ENCODE measurements at regions not wholly inside any gene's neighbourhood (a gene's known extent, or its start where the extent isn't known, plus 50 kb on each side); places are given as distances from the start of the nearest gene placed in this dataset.
A peak's percentile ranks its signal among the peaks of the same experiment; 100 is the strongest.
"Not testable (repeated sequence)": the region's sequence is repeated elsewhere in the genome, so short reads cannot be mapped to it uniquely, and the experiment has no call there.

DNA sequence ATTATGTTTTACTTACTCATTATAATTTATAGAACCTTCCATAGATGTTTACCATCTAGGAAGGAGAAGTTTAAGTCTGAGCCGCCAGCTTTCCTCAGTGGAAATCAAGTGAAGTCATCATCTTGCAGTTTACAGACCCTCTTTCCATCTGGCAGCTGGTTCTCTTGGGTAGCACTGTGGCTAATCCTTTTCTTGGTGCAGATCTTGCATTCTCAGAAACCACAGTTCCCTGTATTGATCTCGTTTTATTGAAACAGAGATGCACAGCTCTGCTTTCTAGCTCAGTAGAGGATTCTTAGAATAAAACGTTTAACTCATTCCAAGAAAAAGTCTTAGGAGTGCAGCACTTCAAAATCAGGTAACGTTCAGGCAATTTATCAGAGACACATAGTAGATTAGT, 1154.7 kb downstream of the FOXD4L5 start:
- H3K9me3 Mint-ChIP-seq, H3K4me1 Mint-ChIP-seq, H3K36me3 Mint-ChIP-seq, H3K4me3 Mint-ChIP-seq, H3K27ac Mint-ChIP-seq, H3K27me3 Mint-ChIP-seq: not testable (repeated sequence)

DNA sequence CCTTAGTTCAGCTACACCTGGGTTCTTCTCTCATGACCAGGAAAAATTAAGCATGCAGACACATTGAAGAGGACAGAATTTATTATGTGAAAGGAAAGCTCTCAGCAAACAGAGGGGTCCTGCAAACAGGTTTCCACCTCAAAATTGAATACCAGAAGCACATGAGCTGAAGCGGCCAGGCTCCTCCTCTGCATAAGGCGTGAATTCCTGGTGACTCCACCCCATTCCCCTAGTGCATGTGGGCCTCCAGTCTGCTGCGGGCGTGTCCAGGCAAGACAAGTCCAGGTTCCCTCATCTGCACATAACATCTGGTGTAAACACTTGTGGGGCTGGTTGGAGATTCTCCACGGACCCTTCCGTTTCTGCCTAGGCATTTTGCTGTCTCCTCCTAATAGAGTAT, 1156.4 kb downstream of the FOXD4L5 start:
- H3K9me3 Mint-ChIP-seq, result no peaks in the 10 kb centered on the region

DNA sequence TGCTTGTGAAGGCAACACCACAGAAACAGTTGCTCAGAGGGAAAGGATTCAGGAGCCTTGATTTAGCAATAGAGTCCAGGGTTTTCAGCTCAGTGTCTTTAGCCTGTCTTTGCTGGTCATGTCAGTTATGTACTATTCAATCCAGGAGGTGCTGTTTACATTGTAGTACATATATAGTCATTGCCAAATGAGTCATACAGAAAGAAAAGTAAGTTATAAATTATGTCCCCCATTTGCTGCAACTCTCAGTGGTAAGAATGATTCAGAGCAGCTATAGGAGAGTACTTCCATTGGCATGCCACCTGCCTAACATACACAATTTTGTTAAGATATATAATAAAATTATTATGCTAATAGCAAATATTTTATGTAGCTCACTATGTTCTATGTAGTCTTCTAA, 1163.4 kb downstream of the FOXD4L5 start:
- not testable (repeated sequence) for H3K27ac Mint-ChIP-seq, H3K4me3 Mint-ChIP-seq, H3K36me3 Mint-ChIP-seq, H3K9me3 Mint-ChIP-seq, H3K27me3 Mint-ChIP-seq, H3K4me1 Mint-ChIP-seq

More for the DNA sequence above, 1156.4 kb downstream of the FOXD4L5 start:
- Mint-ChIP-seq H3K4me3 (no peak overlapping the region), H3K36me3 (peaks cover 2% of the 10 kb centered on the region), H3K27me3 (no peaks in the 10 kb centered on the region), H3K4me1 (no peaks in the 10 kb centered on the region), H3K27ac (no peak overlapping the region)

DNA sequence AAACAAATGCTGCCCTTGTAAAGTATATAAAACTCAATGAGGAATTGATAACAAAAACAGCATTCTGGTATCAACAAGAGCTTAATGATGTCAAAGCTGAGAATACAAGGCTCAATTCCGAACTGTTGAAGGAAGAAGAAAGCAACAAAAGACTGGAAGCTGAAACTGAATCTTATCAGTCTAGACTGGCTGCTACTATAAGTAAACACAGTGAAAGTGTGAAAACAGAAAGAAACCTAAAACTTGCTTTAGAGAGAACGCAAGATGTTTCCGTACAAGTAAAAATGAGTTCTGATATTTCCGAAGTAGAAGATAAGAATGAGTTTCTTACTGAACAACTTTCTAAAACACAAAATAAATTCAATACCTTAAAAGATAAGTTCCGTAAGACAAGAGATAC, 1167.7 kb downstream of the FOXD4L5 start:
- not testable (repeated sequence) for H3K4me1 Mint-ChIP-seq, H3K27ac Mint-ChIP-seq

DNA sequence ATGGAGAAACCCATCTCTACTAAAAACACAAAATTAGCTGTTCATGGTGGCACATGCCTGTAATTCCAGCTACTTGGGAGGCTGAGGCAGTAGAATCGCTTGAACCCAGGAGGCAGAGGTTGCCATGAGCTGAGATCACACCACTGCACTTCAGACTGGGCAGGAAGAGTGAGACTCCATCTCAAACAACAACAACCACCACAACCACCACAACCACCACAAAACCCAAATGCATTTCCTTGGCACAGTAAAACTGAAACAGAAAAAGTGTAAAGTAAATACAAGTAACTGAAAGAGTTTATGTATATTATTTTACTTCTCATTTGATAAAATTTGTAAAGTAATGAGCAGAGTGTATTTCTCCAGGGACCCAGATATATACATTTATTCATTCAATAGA, 1177.1 kb downstream of the FOXD4L5 start:
- H3K27me3 Mint-ChIP-seq, H3K4me1 Mint-ChIP-seq, H3K27ac Mint-ChIP-seq, H3K36me3 Mint-ChIP-seq, H3K4me3 Mint-ChIP-seq, H3K9me3 Mint-ChIP-seq: not testable (repeated sequence)

More for the DNA sequence above, 1167.7 kb downstream of the FOXD4L5 start:
- H3K36me3 Mint-ChIP-seq, H3K9me3 Mint-ChIP-seq, H3K4me3 Mint-ChIP-seq, H3K27me3 Mint-ChIP-seq: not testable (repeated sequence)

DNA sequence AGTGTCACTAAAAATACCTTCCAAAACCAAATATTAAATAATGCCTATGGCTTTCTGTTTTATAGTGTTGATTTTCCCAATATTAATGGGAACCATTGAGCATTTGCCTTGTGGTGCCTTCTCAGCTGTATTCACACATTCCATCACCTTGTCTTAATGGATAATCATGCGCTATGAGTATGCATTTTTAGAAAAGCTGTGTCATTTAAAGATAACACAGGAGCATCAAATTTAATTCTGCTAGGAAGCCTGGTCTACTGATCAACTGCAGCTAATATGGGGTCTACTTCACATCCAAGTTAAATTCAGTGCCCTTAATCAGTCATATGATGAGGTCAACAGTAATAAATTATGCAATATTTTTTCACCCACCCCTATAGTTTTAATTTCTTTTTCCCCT, 1177.8 kb downstream of the FOXD4L5 start:
- not testable (repeated sequence) for H3K4me1 Mint-ChIP-seq, H3K9me3 Mint-ChIP-seq, H3K27ac Mint-ChIP-seq, H3K4me3 Mint-ChIP-seq, H3K27me3 Mint-ChIP-seq, H3K36me3 Mint-ChIP-seq

DNA sequence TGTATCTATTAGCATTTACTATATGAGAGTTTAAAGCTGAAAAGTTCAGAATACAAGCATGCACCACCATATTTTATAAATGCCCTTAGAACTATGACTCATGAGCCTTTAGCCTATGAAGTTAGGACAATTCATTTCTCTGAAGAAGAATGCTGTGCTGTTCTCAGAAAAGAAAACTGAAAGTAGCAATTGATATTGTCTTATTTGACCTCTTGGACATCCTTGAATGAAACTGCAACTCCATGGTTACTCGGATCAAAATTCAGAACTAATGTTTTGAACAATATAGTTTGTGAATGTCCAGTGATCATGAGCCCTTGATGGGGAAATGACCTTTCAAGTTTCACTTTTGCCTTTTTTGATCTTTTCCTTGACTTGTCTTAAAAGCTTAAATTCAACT, 1179.8 kb downstream of the FOXD4L5 start:
- not testable (repeated sequence) for H3K27ac Mint-ChIP-seq, H3K4me3 Mint-ChIP-seq, H3K4me1 Mint-ChIP-seq, H3K27me3 Mint-ChIP-seq, H3K36me3 Mint-ChIP-seq, H3K9me3 Mint-ChIP-seq

DNA sequence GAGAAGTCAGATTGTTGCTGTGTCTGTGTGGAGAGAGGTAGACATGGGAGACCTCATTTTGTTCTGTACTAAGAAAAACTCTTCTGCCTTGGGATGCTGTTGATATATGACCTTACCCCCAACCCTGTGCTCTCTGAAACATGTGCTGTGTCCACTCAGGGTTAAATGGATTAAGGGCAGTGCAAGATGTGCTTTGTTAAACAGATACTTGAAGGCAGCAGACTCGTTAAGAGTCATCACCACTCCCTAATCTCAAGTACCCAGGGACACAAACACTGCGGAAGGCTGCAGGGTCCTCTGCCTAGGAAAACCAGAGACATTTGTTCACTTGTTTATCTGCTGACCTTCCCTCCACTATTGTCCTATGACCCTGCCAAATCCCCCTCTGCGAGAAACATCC, 1183.5 kb downstream of the FOXD4L5 start:
- H3K27me3 Mint-ChIP-seq, H3K27ac Mint-ChIP-seq, H3K9me3 Mint-ChIP-seq, H3K36me3 Mint-ChIP-seq, H3K4me3 Mint-ChIP-seq, H3K4me1 Mint-ChIP-seq: not testable (repeated sequence)

DNA sequence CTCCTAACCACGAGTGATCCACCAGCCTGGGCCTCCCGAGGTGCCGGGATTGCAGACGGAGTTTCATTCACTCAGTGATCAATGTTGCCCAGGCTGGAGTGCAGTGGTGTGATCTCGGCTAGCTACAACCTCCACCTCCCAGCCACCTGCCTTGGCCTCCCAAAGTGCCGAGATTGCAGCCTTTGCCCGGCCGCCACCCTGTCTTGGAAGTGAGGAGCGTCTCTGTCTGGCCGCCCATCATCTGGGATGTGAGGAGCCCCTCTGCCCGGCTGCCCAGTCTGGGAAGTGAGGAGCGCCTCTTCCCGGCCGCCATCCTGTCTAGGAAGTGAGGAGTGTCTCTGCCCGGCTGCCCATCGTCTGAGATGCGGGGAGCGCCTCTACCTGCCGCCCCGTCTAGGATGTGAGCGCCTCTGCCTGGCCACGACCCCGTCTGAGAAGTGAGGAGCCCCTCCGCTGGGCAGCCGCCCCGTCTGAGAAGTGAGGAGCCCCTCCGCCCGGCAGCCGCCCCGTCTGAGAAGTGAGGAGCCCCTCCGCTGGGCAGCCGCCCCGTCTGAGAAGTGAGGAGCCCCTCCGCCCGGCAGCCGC, 1184.3 kb downstream of the FOXD4L5 start:
- not testable (repeated sequence) for H3K27me3 Mint-ChIP-seq, H3K9me3 Mint-ChIP-seq, H3K27ac Mint-ChIP-seq, H3K4me1 Mint-ChIP-seq, H3K36me3 Mint-ChIP-seq, H3K4me3 Mint-ChIP-seq

DNA sequence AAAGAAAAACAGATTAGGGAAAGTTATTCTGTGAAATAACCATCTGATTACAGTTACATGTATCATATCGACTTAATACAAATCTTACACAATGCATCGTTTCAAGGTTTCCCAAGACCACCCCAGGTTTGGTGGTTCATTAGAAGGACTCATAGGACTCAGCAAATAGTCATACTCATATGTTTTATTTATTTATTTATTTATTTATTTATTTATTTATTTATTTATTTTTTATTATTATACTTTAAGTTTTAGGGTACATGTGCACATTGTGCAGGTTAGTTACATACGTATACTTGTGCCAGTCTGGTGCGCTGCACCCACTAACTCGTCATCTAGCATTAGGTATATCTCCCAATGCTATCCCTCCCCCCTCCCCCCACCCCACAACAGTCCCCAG, 1199.0 kb downstream of the FOXD4L5 start:
- not testable (repeated sequence) for H3K4me1 Mint-ChIP-seq, H3K27ac Mint-ChIP-seq, H3K27me3 Mint-ChIP-seq, H3K9me3 Mint-ChIP-seq, H3K4me3 Mint-ChIP-seq, H3K36me3 Mint-ChIP-seq

DNA sequence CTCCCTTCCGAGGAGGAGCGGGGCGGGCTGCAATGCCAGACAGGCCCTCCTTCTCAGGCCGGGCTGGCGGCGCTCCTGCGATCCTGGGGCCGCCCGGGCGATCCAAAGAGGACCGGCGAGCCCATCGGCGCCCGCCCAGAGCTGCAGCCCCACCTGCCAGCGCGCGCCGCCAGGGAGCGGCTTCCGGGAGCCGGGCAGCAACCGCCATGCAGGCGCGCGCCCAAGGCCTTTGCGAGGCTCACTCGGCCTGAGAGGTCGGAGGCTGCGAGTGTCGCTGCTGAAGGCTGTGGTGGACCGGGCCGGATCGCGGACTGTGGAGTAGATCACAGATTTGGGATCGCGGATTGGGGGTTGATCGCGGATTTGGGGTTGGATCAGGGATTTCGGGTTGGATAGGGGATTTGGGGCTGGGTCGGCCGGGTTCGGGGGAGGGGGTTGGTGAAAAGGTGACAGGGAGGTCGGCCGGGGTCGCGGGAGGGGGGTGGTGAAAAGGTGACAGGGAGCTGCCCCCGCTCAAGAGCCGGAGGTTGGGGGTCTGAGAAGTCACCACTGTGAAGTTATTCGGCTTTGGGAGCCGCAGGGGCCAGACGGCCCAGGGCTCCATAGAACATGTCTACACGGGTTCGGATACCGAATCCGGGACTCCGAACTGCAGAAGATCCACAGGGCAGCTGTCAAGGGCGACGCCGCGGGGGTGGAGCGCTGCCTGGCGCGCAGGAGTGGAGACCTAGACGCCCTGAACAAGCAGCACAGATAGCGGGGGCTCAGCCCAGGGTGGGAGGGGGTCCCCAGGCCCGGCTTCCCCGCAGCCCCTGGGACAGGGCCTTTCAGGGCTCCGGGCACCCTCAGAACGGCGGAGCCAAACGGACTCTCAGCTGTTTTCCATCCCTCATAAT, 1213.4 kb downstream of the FOXD4L5 start:
- not testable (repeated sequence) for H3K4me1 Mint-ChIP-seq, H3K36me3 Mint-ChIP-seq

DNA sequence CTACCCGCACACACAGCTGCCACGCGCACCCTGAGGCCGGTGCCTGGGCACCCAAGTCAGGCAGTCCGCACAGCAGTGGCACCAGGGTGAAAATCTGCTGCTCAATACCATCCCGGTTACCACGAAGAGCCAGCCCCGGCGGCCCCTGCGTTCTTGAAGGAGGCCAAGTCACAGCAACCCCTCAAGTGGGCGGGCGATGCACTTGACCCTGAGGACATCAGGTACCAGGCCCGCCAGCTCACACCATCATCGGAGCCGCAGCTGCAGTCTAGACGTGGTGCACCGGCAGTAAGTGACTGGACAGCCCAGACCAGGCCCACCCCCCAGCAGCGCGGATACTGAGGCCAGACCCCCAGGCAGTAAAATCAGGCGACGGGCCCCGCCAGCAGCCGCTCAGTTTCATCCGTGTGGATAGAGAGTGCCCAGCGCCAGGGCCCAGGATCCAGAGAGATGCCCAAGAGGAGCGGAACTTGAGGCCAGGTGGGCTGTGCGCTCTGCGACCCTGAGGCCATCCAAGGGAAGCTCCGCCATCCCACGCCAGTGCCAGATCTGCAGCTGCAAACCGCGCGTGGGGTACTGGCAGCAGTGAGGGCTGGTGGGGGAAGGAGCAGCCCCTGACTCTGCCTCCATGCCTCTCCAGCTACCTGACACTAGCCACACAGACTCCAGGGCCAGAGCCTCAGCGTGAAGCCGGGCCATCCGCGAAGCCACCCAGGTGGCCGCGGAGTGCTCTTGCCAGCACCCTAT, 1214.2 kb downstream of the FOXD4L5 start:
- H3K4me1 Mint-ChIP-seq, H3K27me3 Mint-ChIP-seq, H3K36me3 Mint-ChIP-seq, H3K9me3 Mint-ChIP-seq, H3K27ac Mint-ChIP-seq: not testable (repeated sequence)
- H3K4me3 Mint-ChIP-seq, result peak overlapping the region in 1 of 4 donors; percentile 47

More for the DNA sequence above, 1213.4 kb downstream of the FOXD4L5 start:
- not testable (repeated sequence) for H3K27me3 Mint-ChIP-seq, H3K27ac Mint-ChIP-seq, H3K4me3 Mint-ChIP-seq, H3K9me3 Mint-ChIP-seq

DNA sequence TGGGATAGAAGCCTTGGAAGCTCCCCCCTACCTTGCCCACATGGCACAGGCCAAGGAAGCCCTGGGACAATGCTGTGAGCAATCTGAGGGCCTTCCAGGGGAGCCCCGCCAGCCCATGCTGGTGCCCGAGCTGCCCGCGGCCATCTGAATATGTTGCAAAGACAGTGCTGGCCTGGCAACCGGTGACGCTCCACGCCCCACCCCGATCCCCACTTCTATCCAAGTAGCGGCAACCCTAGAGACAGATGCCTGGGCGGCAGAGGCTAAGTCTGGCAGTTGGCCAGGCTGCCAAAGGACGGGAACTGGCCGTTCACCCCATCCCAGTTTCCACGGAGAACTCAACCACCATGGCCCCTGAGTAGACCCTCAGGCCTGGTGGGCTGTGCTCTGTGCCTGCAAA, 1214.9 kb downstream of the FOXD4L5 start:
- H3K4me3 Mint-ChIP-seq, H3K9me3 Mint-ChIP-seq, H3K36me3 Mint-ChIP-seq, H3K4me1 Mint-ChIP-seq, H3K27me3 Mint-ChIP-seq, H3K27ac Mint-ChIP-seq: not testable (repeated sequence)

DNA sequence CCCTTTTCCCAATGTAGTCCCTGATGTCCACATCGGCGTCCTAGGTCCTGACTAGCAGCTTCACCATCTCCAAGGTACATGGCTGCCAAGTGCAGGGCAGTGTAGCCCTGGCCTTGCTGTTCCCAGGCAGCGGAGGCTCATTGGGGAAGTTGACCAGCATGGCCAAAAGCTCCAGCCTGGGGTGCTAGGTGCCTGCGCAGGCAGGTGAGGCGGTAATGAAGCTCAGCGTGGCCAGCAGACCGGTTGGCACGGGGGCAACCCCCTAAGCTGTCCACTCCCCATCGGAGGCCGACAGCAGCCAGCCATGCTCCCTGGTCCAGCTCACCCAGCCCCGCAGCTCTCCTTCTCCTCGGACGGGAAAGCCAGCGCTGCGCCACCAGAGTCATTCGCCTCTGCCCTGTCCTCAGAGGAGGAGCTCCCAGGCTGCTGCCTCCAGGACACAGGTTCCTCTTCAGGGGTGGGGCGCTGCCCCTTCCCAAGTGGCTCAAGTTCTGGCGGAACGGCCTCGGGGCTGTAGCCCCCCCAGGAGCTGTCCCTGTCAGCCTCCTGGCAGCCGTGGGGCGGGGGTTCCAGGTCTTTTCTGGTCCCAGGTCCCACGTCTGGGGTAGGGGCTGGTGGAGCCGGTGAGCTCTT, 1218.2 kb downstream of the FOXD4L5 start:
- no peaks in the 10 kb centered on the region for H3K27me3 Mint-ChIP-seq
- no peak overlapping the region for H3K4me3 Mint-ChIP-seq

DNA sequence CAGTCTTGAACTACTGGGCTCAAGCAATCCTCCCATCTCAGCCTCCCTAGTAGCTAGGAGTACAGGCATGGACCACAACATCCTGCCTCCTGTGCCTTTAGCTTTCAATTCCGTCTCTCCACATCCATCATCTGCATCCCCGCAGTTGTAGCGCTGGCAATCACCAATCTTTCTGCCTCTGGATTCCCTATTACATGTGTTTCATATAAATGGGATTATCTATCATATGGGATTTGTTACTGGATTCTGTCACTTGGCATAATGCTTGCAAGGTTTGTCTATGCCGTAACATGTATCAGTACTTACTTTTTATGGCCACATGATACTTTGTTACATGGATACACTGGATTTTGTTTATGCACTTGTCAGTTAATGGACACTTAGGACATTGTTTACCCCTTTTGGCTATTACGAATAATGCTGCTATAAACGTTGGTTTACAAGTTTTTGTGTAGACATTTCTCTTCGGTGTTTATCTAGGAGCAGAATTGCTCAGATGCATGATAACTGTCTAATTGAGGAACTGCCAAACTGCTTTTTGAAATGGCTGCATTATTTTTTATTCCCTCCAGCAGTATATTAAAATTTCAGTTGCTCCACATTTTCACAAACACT, 1223.9 kb downstream of the FOXD4L5 start:
- H3K4me1 Mint-ChIP-seq, result no peaks in the 10 kb centered on the region
- H3K27me3 Mint-ChIP-seq, result no peaks in the 10 kb centered on the region
- no peak overlapping the region for H3K27ac Mint-ChIP-seq
- peaks cover 2 to 13% (median 7%) of the 10 kb centered on the region in 3 donors for H3K9me3 Mint-ChIP-seq
- no peak overlapping the region for H3K4me3 Mint-ChIP-seq
- no peaks in the 10 kb centered on the region for H3K36me3 Mint-ChIP-seq

More for the DNA sequence above, 1218.2 kb downstream of the FOXD4L5 start:
- Mint-ChIP-seq H3K36me3 (no peaks in the 10 kb centered on the region), H3K4me1 (no peaks in the 10 kb centered on the region), H3K27ac (no peak overlapping the region), H3K9me3 (peaks cover 0 to 9% (median 5%) of the 10 kb centered on the region in 3 donors)

Measured in IgD-negative memory B cell (primary cell).